ENCODE measurements at regions not wholly inside any gene's neighbourhood (a gene's known extent, or its start where the extent isn't known, plus 50 kb on each side); places are given as distances from the start of the nearest gene placed in this dataset.

DNA sequence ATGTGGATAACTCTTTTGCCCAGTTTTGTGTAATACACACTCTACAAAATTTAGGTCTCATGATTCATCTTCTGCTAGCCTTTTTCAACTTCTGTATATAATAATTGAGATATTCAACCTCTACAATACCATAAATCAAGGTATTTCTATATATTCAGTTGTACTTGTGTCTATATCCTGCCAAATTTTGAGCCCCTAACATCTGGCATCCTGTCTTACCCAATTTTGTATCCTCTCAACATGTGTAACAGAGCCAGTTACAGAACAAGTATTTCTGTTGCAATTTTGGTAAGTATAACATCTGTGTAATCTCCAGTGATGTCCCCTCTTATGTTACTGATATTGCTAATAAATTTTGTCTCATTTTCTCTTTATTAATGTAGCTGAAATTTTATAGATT lies 145.8 kb downstream of the TRIB2 start:
- TF ChIP-seq, protein P1, sequence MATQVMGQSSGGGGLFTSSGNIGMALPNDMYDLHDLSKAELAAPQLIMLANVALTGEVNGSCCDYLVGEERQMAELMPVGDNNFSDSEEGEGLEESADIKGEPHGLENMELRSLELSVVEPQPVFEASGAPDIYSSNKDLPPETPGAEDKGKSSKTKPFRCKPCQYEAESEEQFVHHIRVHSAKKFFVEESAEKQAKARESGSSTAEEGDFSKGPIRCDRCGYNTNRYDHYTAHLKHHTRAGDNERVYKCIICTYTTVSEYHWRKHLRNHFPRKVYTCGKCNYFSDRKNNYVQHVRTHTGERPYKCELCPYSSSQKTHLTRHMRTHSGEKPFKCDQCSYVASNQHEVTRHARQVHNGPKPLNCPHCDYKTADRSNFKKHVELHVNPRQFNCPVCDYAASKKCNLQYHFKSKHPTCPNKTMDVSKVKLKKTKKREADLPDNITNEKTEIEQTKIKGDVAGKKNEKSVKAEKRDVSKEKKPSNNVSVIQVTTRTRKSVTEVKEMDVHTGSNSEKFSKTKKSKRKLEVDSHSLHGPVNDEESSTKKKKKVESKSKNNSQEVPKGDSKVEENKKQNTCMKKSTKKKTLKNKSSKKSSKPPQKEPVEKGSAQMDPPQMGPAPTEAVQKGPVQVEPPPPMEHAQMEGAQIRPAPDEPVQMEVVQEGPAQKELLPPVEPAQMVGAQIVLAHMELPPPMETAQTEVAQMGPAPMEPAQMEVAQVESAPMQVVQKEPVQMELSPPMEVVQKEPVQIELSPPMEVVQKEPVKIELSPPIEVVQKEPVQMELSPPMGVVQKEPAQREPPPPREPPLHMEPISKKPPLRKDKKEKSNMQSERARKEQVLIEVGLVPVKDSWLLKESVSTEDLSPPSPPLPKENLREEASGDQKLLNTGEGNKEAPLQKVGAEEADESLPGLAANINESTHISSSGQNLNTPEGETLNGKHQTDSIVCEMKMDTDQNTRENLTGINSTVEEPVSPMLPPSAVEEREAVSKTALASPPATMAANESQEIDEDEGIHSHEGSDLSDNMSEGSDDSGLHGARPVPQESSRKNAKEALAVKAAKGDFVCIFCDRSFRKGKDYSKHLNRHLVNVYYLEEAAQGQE (IDR thresholded peaks at IDR 0.05; ENCODE audit: insufficient replicate concordance, low read depth): no peak
- TF ChIP-seq, protein P2, sequence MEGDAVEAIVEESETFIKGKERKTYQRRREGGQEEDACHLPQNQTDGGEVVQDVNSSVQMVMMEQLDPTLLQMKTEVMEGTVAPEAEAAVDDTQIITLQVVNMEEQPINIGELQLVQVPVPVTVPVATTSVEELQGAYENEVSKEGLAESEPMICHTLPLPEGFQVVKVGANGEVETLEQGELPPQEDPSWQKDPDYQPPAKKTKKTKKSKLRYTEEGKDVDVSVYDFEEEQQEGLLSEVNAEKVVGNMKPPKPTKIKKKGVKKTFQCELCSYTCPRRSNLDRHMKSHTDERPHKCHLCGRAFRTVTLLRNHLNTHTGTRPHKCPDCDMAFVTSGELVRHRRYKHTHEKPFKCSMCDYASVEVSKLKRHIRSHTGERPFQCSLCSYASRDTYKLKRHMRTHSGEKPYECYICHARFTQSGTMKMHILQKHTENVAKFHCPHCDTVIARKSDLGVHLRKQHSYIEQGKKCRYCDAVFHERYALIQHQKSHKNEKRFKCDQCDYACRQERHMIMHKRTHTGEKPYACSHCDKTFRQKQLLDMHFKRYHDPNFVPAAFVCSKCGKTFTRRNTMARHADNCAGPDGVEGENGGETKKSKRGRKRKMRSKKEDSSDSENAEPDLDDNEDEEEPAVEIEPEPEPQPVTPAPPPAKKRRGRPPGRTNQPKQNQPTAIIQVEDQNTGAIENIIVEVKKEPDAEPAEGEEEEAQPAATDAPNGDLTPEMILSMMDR (IDR thresholded peaks at IDR 0.05; ENCODE audit: insufficient read depth, low read length): no peak
- TF ChIP-seq POLR2AphosphoS5 (IDR thresholded peaks at IDR 0.05; ENCODE audit: low read depth): no peak
